ENCODE measurements at regions not wholly inside any gene's neighbourhood (a gene's known extent, or its start where the extent isn't known, plus 50 kb on each side); places are given as distances from the start of the nearest gene placed in this dataset.
"Not testable (repeated sequence)": the region's sequence is repeated elsewhere in the genome, so short reads cannot be mapped to it uniquely, and the experiment has no call there.

DNA sequence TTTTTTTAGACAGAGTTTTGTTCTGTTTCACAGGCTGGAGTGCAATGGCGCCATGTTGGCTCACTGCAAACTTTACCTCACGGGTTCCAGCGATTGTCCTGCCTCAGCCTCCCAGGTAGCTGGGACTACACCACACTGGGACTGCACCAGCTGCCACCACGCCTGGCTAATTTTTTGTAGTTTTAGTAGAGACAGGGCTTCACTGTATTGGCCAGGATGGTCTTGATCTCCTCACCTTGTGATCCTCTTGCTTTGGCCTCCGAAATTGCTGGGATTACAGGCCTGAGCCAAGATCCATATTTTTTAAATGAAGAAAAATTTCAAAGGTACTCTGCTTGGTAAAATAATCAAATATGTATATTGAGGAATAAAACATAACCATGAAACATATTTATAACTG lies 195.8 kb upstream of the TPTE start:
- DNase-seq, H3K4me3 Mint-ChIP-seq, H3K27ac Mint-ChIP-seq, H3K4me1 Mint-ChIP-seq, H3K36me3 Mint-ChIP-seq, H3K27me3 Mint-ChIP-seq: not testable (repeated sequence)
- H3K9me3 Mint-ChIP-seq: peaks cover 18 to 51% (median 42%) of the 10 kb centered on the region in 7 donors
- peak in 1 of 2 donors; percentile 60 for ATAC-seq (ENCODE audit: low read depth in 2 of 2)

DNA sequence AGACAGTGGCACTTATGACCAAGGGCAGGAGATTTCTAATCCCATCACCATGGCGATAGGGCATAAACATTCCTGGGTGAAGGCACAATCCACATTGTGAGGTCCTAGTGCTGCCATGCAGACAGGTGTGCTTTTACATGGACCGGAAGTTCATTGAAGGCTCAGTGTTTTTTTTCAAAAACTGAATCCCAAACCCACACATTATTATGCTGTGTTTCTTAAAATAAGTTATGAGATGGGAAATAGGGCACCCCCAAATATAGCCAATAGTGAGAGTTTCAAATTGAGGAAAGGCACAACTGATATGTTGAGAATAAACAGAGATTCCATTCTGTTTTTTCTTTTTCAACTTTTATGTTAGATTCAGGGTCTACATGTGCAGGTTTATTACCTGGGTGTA lies 195.2 kb upstream of the TPTE start:
- H3K27me3 Mint-ChIP-seq; H3K27ac Mint-ChIP-seq; DNase-seq; H3K4me1 Mint-ChIP-seq; H3K36me3 Mint-ChIP-seq; ATAC-seq (ENCODE audit: low read depth in 2 of 2); H3K4me3 Mint-ChIP-seq: not testable (repeated sequence)
- H3K9me3 Mint-ChIP-seq: peaks cover 23 to 57% (median 48%) of the 10 kb centered on the region in 7 donors

DNA sequence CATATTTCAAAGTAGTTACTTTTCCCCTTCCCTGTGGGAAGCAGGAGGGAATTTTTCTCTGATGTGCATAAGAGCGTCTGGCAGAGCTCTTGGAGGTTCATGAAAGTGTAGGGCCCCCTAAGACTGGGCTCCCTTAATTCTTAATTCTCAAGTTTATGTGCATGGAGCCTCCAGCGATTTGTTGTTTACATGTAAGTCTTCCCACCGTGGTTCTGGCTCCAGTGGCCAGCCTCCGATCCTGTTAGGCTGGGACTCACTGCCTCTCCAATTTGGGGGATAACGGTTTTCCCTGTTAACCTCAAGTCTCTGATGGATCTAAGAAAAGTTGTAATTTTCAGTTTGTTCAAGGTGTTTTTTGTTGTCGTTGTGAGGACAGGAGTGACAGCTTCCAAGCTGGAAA lies 192.7 kb upstream of the TPTE start:
- not testable (repeated sequence) for DNase-seq; H3K27me3 Mint-ChIP-seq; ATAC-seq (ENCODE audit: low read depth in 2 of 2); H3K4me1 Mint-ChIP-seq; H3K4me3 Mint-ChIP-seq; H3K36me3 Mint-ChIP-seq; H3K27ac Mint-ChIP-seq
- peaks cover 24 to 72% (median 53%) of the 10 kb centered on the region in 7 donors for H3K9me3 Mint-ChIP-seq

DNA sequence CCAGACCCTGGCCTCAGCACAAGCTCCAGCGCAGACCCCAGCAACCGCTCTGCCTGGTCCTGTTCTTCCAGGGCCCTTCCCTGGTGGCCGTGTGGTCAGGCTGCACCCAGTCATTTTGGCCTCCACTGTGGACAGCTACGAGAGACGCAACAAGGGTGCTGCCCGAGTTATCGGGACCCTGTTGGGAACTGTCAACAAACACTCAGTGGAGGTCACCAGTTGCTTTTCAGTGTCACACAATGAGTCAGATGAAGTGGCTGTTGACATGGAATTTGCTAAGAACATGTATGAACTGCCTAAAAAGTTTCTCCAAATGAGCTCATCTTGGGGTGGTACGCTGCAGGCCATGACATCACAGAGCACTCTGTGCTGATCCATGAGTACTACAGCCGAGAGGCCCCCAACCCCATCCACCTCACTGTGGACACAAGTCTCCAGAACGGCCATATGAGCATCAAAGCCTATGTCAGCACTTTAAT lies 190.7 kb upstream of the TPTE start:
- not testable (repeated sequence) for H3K36me3 Mint-ChIP-seq; H3K27ac Mint-ChIP-seq; H3K4me1 Mint-ChIP-seq; DNase-seq; ATAC-seq (ENCODE audit: low read depth in 2 of 2); H3K27me3 Mint-ChIP-seq
- peaks cover 22 to 70% (median 53%) of the 10 kb centered on the region in 7 donors for H3K9me3 Mint-ChIP-seq
- H3K4me3 Mint-ChIP-seq: peak overlapping the region in 1 of 8 donors; percentile 3

DNA sequence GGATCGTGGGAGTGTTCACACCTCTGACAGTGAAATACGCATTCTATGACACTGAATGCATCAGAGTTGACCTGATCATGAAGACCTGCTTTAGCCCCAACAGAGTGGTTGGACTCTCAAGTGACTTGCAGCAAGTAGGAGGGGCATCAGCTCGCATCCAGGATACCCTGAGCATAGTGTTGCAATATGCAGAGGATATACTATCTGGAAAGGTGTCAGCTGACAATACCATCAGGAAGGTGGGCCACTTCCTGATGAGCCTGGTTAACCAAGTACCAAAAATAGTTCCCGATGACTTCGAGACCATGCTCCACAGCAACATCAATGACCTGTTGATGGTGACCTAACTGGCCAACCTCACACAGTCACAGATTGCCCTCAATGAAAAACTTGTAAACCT lies 190.2 kb upstream of the TPTE start:
- ATAC-seq (ENCODE audit: low read depth in 2 of 2): peak in 1 of 2 donors; percentile 14
- Mint-ChIP-seq H3K4me3 (peak overlapping the region in 1 of 8 donors; percentile 3), H3K9me3 (peaks cover 23 to 69% (median 52%) of the 10 kb centered on the region in 7 donors)
- not testable (repeated sequence) for H3K27me3 Mint-ChIP-seq, DNase-seq, H3K36me3 Mint-ChIP-seq, H3K4me1 Mint-ChIP-seq, H3K27ac Mint-ChIP-seq

DNA sequence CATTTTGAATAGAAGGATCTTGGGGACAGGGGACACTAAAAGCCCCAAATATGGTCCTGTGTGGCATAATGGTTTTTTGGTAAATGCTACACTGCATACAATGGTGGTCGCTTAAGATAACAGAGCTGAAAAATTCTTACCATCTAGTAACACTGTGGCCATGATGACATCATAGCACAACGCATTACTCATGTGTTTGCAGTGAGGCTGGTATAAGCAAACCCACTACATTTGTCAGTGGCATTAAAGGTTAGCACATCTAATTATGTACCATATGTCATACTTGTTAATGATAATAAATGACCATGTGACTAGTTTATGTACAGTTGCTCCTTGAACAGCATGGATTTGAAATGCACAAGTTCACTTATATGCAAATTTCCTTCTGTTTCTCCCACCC lies 188.4 kb upstream of the TPTE start:
- not testable (repeated sequence) for DNase-seq, H3K4me1 Mint-ChIP-seq, H3K4me3 Mint-ChIP-seq, H3K27ac Mint-ChIP-seq, H3K36me3 Mint-ChIP-seq, H3K27me3 Mint-ChIP-seq
- peaks cover 21 to 64% (median 42%) of the 10 kb centered on the region in 7 donors for H3K9me3 Mint-ChIP-seq
- ATAC-seq (ENCODE audit: low read depth in 2 of 2): peak in 1 of 2 donors; percentile 7

DNA sequence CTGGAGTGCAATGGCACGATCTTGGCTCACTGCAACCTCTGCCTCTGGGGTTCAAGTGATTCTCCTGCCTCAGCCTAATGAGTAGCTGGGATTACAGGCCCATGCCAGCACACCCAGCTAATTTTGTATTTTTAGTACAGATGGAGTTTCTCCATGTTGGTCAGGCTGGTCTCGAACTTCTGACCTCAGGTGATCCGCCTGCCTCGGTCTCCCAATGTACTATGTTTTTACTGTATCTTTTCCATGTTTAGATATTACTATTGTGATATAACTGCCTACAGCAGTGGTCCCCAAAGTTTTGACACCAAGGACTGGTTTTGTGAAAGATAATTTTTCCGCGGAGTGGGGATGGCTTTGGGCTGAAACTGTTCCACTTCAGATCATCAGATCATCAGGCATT lies 187.0 kb upstream of the TPTE start:
- H3K36me3 Mint-ChIP-seq; DNase-seq; H3K27ac Mint-ChIP-seq; ATAC-seq (ENCODE audit: low read depth in 2 of 2); H3K4me1 Mint-ChIP-seq; H3K4me3 Mint-ChIP-seq; H3K27me3 Mint-ChIP-seq: not testable (repeated sequence)
- peaks cover 20 to 58% (median 42%) of the 10 kb centered on the region in 7 donors for H3K9me3 Mint-ChIP-seq

DNA sequence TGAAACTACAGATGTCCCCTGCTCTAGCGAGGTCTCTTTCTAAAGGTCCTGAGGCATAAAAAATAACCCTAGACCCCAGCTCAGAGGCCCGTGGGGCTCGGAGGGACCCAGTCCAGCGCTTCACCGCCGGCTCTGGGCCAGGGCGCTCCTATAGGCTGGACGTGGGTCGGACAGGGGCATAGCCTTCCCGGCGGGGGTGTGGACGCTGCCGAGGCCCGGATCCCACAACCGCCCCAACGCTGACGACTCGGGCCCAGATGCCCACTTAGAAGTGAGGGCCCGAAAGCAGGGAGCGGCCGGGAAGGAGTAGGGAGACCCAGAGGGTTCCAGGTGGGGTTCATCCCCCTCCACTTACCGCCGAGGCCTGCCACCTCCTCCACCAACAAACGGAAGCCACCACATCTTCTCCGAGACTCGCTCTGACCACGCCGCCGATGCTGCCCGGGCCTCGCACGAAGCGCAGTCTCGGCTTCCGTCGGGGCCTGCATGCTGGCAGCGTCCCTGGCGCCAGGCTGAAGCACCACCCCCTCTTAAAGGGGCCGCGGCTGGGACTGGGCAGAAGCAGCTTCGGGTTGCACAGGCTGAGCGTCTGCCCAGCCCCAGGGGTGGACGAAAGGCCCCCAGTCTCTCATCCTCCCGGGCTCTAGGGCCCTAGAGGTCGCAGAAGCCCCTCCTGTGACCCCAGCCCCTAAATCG lies 179.0 kb upstream of the TPTE start:
- peak; percentile 45 to 61 for ATAC-seq (ENCODE audit: low read depth in 2 of 2)
- H3K27me3 Mint-ChIP-seq, H3K27ac Mint-ChIP-seq, H3K4me3 Mint-ChIP-seq, H3K4me1 Mint-ChIP-seq, DNase-seq: not testable (repeated sequence)
- Mint-ChIP-seq H3K9me3 (peaks cover 24 to 48% (median 38%) of the 10 kb centered on the region in 7 donors), H3K36me3 (peaks cover 0 to 14% of the 10 kb centered on the region in 2 donors)

DNA sequence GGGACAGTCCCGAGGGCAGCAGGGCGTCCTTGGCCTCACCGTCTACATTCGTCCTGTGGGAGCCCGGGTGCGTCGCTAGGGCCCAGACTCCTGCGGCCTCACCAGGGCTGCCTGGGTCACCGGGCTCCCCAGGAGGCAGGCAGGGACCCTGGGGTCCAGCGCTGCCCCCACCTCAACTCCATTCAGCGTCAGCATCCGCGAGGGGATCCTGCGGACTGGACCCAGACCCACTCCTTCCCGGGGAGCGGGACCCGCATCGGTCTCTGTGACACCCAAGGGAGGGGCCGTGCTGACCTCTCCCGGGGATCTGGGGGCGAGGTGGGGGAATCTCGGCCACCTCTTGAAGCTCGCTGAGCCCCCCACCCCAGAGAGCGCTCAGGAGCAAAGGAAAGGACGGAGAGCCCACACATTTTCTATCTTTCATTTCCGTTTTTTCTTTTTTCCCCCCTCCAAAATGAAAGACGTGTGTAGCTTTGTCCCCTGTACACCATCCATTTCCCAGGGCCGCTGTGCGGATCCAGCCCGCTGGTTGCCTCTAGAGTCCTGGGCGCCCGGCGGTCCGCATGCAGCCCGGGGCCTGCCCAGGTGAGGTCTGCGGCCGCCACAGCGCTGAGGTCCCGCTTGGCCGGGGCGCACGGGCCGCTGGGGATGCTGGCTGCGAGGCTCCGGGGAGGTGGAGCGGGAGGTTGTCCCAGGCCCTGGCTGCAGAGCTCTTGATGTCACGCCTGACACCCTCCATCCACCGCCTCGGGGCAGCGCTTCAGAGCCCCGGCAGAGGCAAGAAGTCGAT lies 178.0 kb upstream of the TPTE start:
- ATAC-seq (ENCODE audit: low read depth in 2 of 2); H3K27ac Mint-ChIP-seq; H3K27me3 Mint-ChIP-seq; DNase-seq; H3K4me1 Mint-ChIP-seq; H3K4me3 Mint-ChIP-seq: not testable (repeated sequence)
- Mint-ChIP-seq H3K36me3 (peaks cover 0 to 14% of the 10 kb centered on the region in 2 donors), H3K9me3 (peaks cover 24 to 51% (median 40%) of the 10 kb centered on the region in 7 donors)

DNA sequence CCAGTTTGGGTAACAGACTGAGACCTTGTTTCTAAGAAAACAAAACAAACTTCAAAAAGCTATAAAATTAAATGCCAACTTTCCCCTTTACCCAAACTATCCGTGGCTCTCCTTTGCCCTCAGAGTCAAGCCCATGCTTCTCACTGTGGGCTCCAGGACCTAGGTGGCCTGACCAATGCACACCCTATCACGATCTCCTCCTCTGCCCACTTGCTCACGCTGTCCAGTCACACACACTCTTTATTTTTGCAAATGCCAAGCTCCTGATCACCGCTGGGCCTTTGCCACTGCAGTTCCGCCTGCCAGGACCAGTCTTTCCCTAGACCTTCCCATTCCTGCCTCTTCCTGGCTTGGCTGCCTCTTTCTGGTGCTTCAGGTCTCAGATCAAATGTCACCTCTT lies 177.1 kb upstream of the TPTE start:
- H3K4me3 Mint-ChIP-seq; H3K4me1 Mint-ChIP-seq; DNase-seq; ATAC-seq (ENCODE audit: low read depth in 2 of 2); H3K27ac Mint-ChIP-seq; H3K27me3 Mint-ChIP-seq: not testable (repeated sequence)
- Mint-ChIP-seq H3K9me3 (peaks cover 21 to 51% (median 40%) of the 10 kb centered on the region in 7 donors), H3K36me3 (peaks cover 0 to 14% of the 10 kb centered on the region in 2 donors)

DNA sequence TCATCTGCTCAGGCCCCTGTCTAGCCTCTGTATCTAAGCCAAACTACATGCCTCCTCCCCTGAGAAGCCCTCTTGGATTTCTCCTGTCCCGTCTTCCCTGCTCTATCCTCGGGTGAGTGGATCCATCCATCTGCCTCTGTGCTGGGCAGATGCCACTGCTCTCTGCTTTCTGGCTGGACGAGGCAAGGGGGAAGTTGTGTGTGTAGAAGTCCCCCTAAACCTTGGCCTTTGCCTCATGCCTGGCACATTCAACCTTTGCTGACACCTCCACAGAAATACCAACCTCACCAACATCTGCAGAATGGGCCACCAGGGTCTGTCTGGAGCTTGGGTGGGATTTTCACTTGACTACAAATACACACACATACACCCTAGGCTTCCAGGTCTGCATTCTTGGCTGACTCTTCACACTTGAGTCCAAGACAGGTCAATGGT lies 176.2 kb upstream of the TPTE start:
- not testable (repeated sequence) for DNase-seq; H3K27me3 Mint-ChIP-seq; ATAC-seq (ENCODE audit: low read depth in 2 of 2); H3K27ac Mint-ChIP-seq; H3K4me1 Mint-ChIP-seq; H3K4me3 Mint-ChIP-seq
- Mint-ChIP-seq H3K9me3 (peaks cover 16 to 47% (median 41%) of the 10 kb centered on the region in 7 donors), H3K36me3 (peaks cover 0 to 14% of the 10 kb centered on the region in 2 donors)

DNA sequence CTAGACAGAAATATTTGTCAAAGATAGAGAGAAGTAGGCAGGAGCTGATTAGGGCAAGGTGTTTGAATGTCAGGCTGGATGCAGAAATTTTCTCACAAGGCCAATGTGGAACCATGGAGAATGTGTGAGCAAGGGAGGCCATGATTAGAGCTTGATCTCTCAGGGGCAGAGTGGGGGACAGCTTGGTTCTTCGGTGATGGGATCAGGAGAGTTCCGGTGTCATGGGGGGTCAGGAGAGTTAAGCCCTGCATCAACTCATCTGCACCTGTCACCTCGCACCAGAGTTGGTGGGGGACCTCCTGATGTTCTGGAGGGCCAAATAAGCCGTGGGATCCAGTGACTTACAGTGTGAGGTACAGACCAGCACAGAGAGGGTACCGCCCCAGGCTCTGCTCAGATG lies 175.1 kb upstream of the TPTE start:
- not testable (repeated sequence) for H3K27ac Mint-ChIP-seq; DNase-seq; H3K4me3 Mint-ChIP-seq; H3K4me1 Mint-ChIP-seq; H3K27me3 Mint-ChIP-seq; ATAC-seq (ENCODE audit: low read depth in 2 of 2)
- Mint-ChIP-seq H3K9me3 (peaks cover 16 to 52% (median 47%) of the 10 kb centered on the region in 7 donors), H3K36me3 (peaks cover 0 to 14% of the 10 kb centered on the region in 2 donors)

DNA sequence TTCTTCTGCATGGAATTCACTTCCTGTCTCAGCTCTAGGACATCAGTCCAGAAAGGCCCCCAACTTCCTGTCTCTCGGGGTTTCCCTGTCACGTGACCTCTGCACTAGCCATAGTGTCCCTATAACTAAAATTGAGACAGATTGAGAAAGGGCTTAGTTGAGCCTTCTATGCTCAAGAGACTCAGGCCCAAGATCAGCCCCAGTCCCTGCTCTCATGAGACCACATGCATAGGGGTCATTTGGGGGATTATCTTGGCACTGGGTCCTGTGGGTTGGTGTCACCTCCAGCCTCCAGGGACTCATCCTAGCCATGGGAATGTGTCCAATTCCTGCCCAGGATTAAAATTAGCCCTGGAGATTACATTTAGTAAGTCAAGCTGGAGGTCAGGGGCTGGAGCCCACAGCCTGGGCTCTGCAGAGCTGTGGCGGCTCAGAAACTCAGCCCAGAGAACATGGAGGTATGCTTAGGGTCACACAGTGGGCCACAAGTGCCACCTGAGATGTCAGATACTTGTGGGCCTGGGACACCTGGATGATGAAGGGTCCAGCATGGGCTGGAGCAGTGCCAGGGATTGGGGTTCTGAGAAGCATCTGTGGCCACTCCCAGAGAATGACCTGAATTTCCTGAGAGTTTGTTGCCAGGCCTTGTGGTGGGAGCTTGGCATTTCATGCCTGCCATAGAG lies 174.3 kb upstream of the TPTE start:
- not testable (repeated sequence) for H3K27ac Mint-ChIP-seq; H3K27me3 Mint-ChIP-seq; ATAC-seq (ENCODE audit: low read depth in 2 of 2); H3K4me1 Mint-ChIP-seq; DNase-seq
- Mint-ChIP-seq H3K36me3 (peaks cover 0 to 14% of the 10 kb centered on the region in 2 donors), H3K4me3 (peak overlapping the region in 1 of 8 donors; percentile 42), H3K9me3 (peaks cover 16 to 57% (median 51%) of the 10 kb centered on the region in 7 donors)

Measured in naive B cell (primary cell).